Trophoblast cell (in vitro differentiated cells and primary cell): ENCODE measurements at regions not wholly inside any gene's neighbourhood (a gene's known extent, or its start where the extent isn't known, plus 50 kb on each side); places are given as distances from the start of the nearest gene placed in this dataset.

Experiments used
- DNase-seq, 2 donors: peaks; one replicate each; pipeline ENCODE4 v3.0.0-alpha.2; 2016
- H2AFZ ChIP-seq: 2 replicates; pipeline ENCODE4 v1.6.1; 2013; ENCODE audit warnings: low read length, moderate library complexity, mild to moderate bottlenecking; ENCODE audit not compliant: insufficient read depth, poor library complexity
- H2AK5ac ChIP-seq: 2 replicates; pipeline ENCODE4 v1.6.1; 2013; ENCODE audit warnings: mild to moderate bottlenecking, low read length
- H2BK120ac ChIP-seq: 2 replicates; pipeline ENCODE4 v1.6.1; 2013; ENCODE audit warnings: low read length, mild to moderate bottlenecking, moderate library complexity; ENCODE audit not compliant: insufficient read depth, poor library complexity
- H2BK12ac ChIP-seq: 2 replicates; pipeline ENCODE4 v1.6.1; 2013; ENCODE audit warnings: mild to moderate bottlenecking, low read length, moderate library complexity
- H2BK5ac ChIP-seq: 2 replicates; pipeline ENCODE4 v1.6.1; 2013; ENCODE audit warnings: low read length, low read depth, moderate library complexity, mild to moderate bottlenecking; ENCODE audit not compliant: poor library complexity
- H3K14ac ChIP-seq: 2 replicates; pipeline ENCODE4 v1.6.1; 2013; ENCODE audit warnings: mild to moderate bottlenecking, low read length
- H3K18ac ChIP-seq: 2 replicates; pipeline ENCODE4 v1.6.1; 2013; ENCODE audit warnings: mild to moderate bottlenecking, low read length
- H3K23ac ChIP-seq: 2 replicates; pipeline ENCODE4 v1.6.1; 2013; ENCODE audit warnings: low read length
- H3K27ac ChIP-seq: 2 replicates; pipeline ENCODE4 v1.5.1; 2013; ENCODE audit warnings: low read depth, mild to moderate bottlenecking, inconsistent platforms, low read length, moderate library complexity
- H3K27me3 ChIP-seq: 2 replicates; pipeline ENCODE4 v1.6.1; 2013; ENCODE audit warnings: inconsistent platforms, mild to moderate bottlenecking, low read length, moderate library complexity; ENCODE audit not compliant: insufficient read depth
- H3K36me3 ChIP-seq, 2 experiments: 1 replicate in 1 of 2; 2 replicates in 1 of 2; pipeline ENCODE4 v1.6.1; 2013; ENCODE audit warnings: low read length in 2 of 2, mild to moderate bottlenecking in 2 of 2, moderate library complexity in 1 of 2; ENCODE audit not compliant: insufficient read depth in 2 of 2, control insufficient read depth in 1 of 2
- H3K4ac ChIP-seq: 2 replicates; pipeline ENCODE4 v1.6.1; 2013; ENCODE audit warnings: low read depth, mild to moderate bottlenecking, low read length, moderate library complexity
- H3K4me1 ChIP-seq, 2 experiments: 1 replicate in 1 of 2; 2 replicates in 1 of 2; pipeline ENCODE4 v1.6.1; 2013; ENCODE audit warnings: low read length in 2 of 2, mild to moderate bottlenecking in 2 of 2, moderate library complexity in 1 of 2; ENCODE audit not compliant: insufficient read depth in 2 of 2, control insufficient read depth in 1 of 2
- H3K4me2 ChIP-seq: 2 replicates; pipeline ENCODE4 v1.6.1; 2013; ENCODE audit warnings: inconsistent platforms, mild to moderate bottlenecking, low read length, moderate library complexity
- H3K4me3 ChIP-seq: 2 replicates; pipeline ENCODE4 v1.5.1; 2013; ENCODE audit warnings: mild to moderate bottlenecking, low read depth, low read length, inconsistent platforms
- H3K79me1 ChIP-seq: one replicate; pipeline ENCODE4 v1.6.1; 2013; ENCODE audit warnings: low read length
- H3K79me2 ChIP-seq: 2 replicates; pipeline ENCODE4 v1.6.1; 2013; ENCODE audit warnings: low read length, mild to moderate bottlenecking; ENCODE audit not compliant: control insufficient read depth, insufficient read depth, poor library complexity
- H3K9ac ChIP-seq: 2 replicates; pipeline ENCODE4 v1.6.1; 2013; ENCODE audit warnings: mild to moderate bottlenecking, low read length
- H3K9me3 ChIP-seq: 2 replicates; pipeline ENCODE4 v1.6.1; 2013; ENCODE audit warnings: low read depth, mild to moderate bottlenecking, control low read depth, inconsistent platforms, low read length; ENCODE audit not compliant: insufficient read depth
- H4K12ac ChIP-seq: 2 replicates; pipeline ENCODE4 v1.6.1; 2013; ENCODE audit warnings: low read depth, mild to moderate bottlenecking, low read length, moderate library complexity
- H4K8ac ChIP-seq: 2 replicates; pipeline ENCODE4 v1.6.1; 2013; ENCODE audit warnings: low read depth, mild to moderate bottlenecking, low read length, moderate library complexity
- H4K91ac ChIP-seq: one replicate; pipeline ENCODE4 v1.6.1; 2013; ENCODE audit warnings: low read depth, mild to moderate bottlenecking, low read length, moderate library complexity
- WGBS: extraction: QIAGEN DNeasy Blood & Tissue Kit; methylation state at CpG from one replicate; pipeline ENCODE4 v1.1.7; 2013; ENCODE audit warnings: missing lambda C conversion rate; ENCODE audit not compliant: insufficient read length, insufficient coverage; ENCODE audit errors: extremely low coverage; 5-methylcytosine and 5-hydroxymethylcytosine counted together

- no peak overlapping the region for H3K4me3 ChIP-seq
- no peaks in the 10 kb centered on the region for H3K79me1 ChIP-seq
- no peak overlapping the region for H3K14ac ChIP-seq
- no peaks in the 10 kb centered on the region for H3K79me2 ChIP-seq
- H3K9ac ChIP-seq, result no peak overlapping the region
- H2BK120ac ChIP-seq, result no peak overlapping the region
- H4K12ac ChIP-seq, result no peak overlapping the region
- H4K91ac ChIP-seq, result no peak overlapping the region
- no peak overlapping the region for H2AK5ac ChIP-seq
- no peaks in the 10 kb centered on the region for H3K36me3 ChIP-seq
- no peak overlapping the region for H2AFZ ChIP-seq
- H4K8ac ChIP-seq, result no peak overlapping the region
- no peaks in the 10 kb centered on the region for H3K9me3 ChIP-seq
- no peak overlapping the region for H3K23ac ChIP-seq
- H3K4me1 ChIP-seq, result no peaks in the 10 kb centered on the region
- H2BK5ac ChIP-seq, result no peak overlapping the region
- H3K18ac ChIP-seq, result no peak overlapping the region
- H3K27ac ChIP-seq, result no peak overlapping the region
- WGBS, result no CpG with 5 or more reads among the region's 2 CpGs
- H2BK12ac ChIP-seq, result no peak overlapping the region
- no peak for DNase-seq
- H3K27me3 ChIP-seq, result no peaks in the 10 kb centered on the region
- no peak overlapping the region for H3K4me2 ChIP-seq
- H3K4ac ChIP-seq, result no peak overlapping the region
Observed at GRCh38 chr2:226131299-226131784, 668.3 kb downstream of the IRS1 start.

DNA sequence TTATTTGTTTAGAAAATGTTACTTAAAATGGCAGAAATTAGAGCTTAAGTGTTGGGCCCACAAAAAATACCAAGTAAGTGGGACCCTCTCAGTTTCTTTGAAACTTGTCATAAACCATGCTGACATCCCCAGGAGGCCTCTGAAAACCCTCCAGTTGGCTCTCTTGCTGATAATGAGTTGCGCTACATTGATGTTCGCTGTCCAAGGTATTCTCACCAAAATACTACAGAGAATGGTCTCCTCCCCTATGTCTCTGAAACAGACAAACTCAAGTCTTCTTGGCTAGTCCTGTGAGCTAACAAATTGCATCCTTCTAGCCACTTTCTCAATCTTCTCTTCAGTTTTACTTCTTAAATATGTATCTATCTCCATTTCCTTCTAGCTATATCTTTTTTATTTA lies 669.4 kb downstream of the IRS1 start:
- Histone ChIP-seq H2BK12ac (no peak overlapping the region), H2BK5ac (no peak overlapping the region), H4K91ac (no peak overlapping the region), H3K36me3 (no peaks in the 10 kb centered on the region), H3K79me2 (no peaks in the 10 kb centered on the region), H3K18ac (no peak overlapping the region), H2AK5ac (no peak overlapping the region), H2BK120ac (no peak overlapping the region), H3K4me3 (no peak overlapping the region), H2AFZ (no peak overlapping the region), H3K4me2 (no peak overlapping the region), H3K23ac (no peak overlapping the region), H3K4ac (no peak overlapping the region), H3K9ac (no peak overlapping the region), H4K12ac (no peak overlapping the region), H3K27me3 (no peaks in the 10 kb centered on the region), H3K79me1 (no peaks in the 10 kb centered on the region), H4K8ac (no peak overlapping the region), H3K9me3 (no peaks in the 10 kb centered on the region), H3K4me1 (no peaks in the 10 kb centered on the region), H3K14ac (no peak overlapping the region), H3K27ac (no peak overlapping the region)
- no CpG with 5 or more reads among the region's 2 CpGs for WGBS
- no peak for DNase-seq

- Histone ChIP-seq H2BK120ac (no peak overlapping the region), H4K91ac (no peak overlapping the region), H3K18ac (no peak overlapping the region), H3K9me3 (no peaks in the 10 kb centered on the region), H2AK5ac (no peak overlapping the region), H2AFZ (no peak overlapping the region), H3K14ac (no peak overlapping the region), H3K27ac (no peak overlapping the region), H3K9ac (no peak overlapping the region), H2BK12ac (no peak overlapping the region), H3K4me2 (no peak overlapping the region), H3K23ac (no peak overlapping the region), H4K12ac (no peak overlapping the region), H3K79me2 (no peaks in the 10 kb centered on the region), H3K36me3 (no peaks in the 10 kb centered on the region), H3K79me1 (no peaks in the 10 kb centered on the region), H3K27me3 (no peaks in the 10 kb centered on the region), H4K8ac (no peak overlapping the region), H3K4me3 (no peak overlapping the region), H3K4me1 (no peaks in the 10 kb centered on the region), H2BK5ac (no peak overlapping the region), H3K4ac (no peak overlapping the region)
- no peak for DNase-seq
- WGBS, result no CpG with 5 or more reads among the region's 1 CpG
Observed at GRCh38 chr2:226127682-226128081, 671.9 kb downstream of the IRS1 start.

DNA sequence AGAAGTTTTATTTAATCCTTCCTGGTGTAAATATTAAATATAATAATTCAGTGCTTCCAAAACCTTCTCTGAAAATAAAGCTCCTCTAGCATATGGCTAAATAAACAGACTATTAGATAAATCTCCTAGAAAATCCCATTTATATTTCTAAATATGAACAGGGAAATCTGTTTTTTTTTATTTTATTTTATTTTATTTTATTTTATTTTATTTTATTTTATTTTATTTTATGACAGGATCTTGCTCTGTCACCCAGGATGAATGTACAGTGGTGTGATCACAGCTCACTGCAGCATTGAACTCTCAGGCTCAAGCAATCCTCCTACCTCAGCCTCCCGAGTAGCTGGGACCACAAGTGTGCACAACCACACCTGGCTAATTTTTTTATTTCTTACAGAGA lies 673.5 kb downstream of the IRS1 start:
- H2BK12ac ChIP-seq, result no peak overlapping the region
- no CpG with 5 or more reads among the region's 1 CpG for WGBS
- no peak overlapping the region for H4K12ac ChIP-seq
- no peaks in the 10 kb centered on the region for H3K79me1 ChIP-seq
- DNase-seq, result no peak
- no peaks in the 10 kb centered on the region for H3K79me2 ChIP-seq
- no peaks in the 10 kb centered on the region for H3K4me1 ChIP-seq
- H2BK120ac ChIP-seq, result no peak overlapping the region
- H3K27me3 ChIP-seq, result no peaks in the 10 kb centered on the region
- no peaks in the 10 kb centered on the region for H3K36me3 ChIP-seq
- no peak overlapping the region for H3K18ac ChIP-seq
- H4K8ac ChIP-seq, result no peak overlapping the region
- no peak overlapping the region for H4K91ac ChIP-seq
- H3K4me3 ChIP-seq, result no peak overlapping the region
- no peaks in the 10 kb centered on the region for H3K9me3 ChIP-seq
- H2AFZ ChIP-seq, result no peak overlapping the region
- H2AK5ac ChIP-seq, result no peak overlapping the region
- H3K4ac ChIP-seq, result no peak overlapping the region
- no peak overlapping the region for H2BK5ac ChIP-seq
- no peak overlapping the region for H3K4me2 ChIP-seq
- H3K27ac ChIP-seq, result no peak overlapping the region
- H3K14ac ChIP-seq, result no peak overlapping the region
- H3K9ac ChIP-seq, result no peak overlapping the region
- no peak overlapping the region for H3K23ac ChIP-seq
